ENCODE measurements at regions not wholly inside any gene's neighbourhood (a gene's known extent, or its start where the extent isn't known, plus 50 kb on each side); places are given as distances from the start of the nearest gene placed in this dataset.
"Not testable (repeated sequence)": the region's sequence is repeated elsewhere in the genome, so short reads cannot be mapped to it uniquely, and the experiment has no call there.

DNA sequence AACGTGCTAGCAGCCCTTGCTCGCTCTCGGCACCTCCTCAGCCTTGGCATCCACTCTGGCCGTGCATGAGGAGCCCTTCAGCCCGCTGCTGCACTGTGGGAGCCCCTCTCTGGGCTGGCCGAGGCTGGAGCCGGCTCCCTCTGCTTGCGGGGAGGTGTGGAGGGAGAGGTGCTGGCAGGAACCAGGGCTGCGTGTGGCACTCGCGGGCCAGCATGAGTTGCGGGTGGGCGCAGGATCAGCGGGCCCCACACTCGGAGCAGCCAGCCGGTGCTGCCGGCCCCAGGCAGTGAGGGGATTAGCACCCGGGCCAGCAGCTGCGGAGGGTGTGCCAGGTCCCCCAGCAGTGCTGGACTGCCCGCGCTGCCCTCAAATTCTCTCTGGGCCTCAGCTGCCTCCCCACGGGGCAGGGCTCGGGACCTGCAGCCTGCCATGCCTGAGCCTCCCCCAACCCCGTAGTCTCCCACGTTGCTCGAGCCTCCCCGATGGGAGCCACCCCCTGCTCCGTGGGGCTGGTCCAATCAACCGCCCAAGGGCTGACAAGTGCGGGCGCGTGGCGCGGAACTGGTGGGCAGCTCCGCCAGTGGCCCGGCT, 1743.4 kb upstream of the CELF4 start:
- H3K27ac ChIP-seq (ENCODE audit: low read length); H3K4me1 ChIP-seq (ENCODE audit: control insufficient read depth, insufficient read depth, low read length); DNase-seq (ENCODE audit: low read depth, low spot score); H3K4me3 ChIP-seq (ENCODE audit: low read length); H3K27me3 ChIP-seq (ENCODE audit: control insufficient read depth, insufficient read depth, low read length); H3K36me3 ChIP-seq (ENCODE audit: control insufficient read depth, insufficient read depth, low read length); H3K9me3 ChIP-seq (ENCODE audit: control insufficient read depth, insufficient read depth, low read length): not testable (repeated sequence)
- WGBS (ENCODE audit: insufficient coverage, insufficient read length), result no CpG with 5 or more reads among the region's 36 CpGs

DNA sequence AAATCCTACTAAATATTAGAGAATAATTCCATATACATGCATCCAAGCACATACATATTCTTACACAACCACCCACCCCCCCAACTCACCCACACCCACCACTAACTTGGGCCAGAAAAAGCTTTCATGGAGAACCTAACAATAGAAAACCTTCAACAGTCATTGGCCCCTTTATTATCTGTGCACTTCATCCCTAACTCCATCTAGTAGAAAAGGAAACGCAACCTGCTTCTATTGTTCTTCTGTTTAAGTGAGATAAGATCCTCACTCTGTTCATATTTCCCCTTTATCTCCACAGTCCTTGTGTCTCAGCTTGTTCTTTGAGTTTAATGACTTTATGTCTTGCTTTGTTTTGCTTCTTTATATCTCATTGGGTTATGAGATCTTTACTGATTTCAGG, 1740.2 kb upstream of the CELF4 start:
- DNase-seq (ENCODE audit: low read depth, low spot score), result no peak
- peaks cover 3% of the 10 kb centered on the region for H3K9me3 ChIP-seq (ENCODE audit: control insufficient read depth, insufficient read depth, low read length)
- H3K36me3 ChIP-seq (ENCODE audit: control insufficient read depth, insufficient read depth, low read length), result peaks cover 2% of the 10 kb centered on the region; the same call in 1 of the 2 replicates
- no peak overlapping the region for H3K4me3 ChIP-seq (ENCODE audit: low read length)
- no peaks in the 10 kb centered on the region for H3K4me1 ChIP-seq (ENCODE audit: control insufficient read depth, insufficient read depth, low read length)
- no CpG with 5 or more reads among the region's 1 CpG for WGBS (ENCODE audit: insufficient coverage, insufficient read length)
- no peak overlapping the region for H3K27ac ChIP-seq (ENCODE audit: low read length)
- no peaks in the 10 kb centered on the region for H3K27me3 ChIP-seq (ENCODE audit: control insufficient read depth, insufficient read depth, low read length)

DNA sequence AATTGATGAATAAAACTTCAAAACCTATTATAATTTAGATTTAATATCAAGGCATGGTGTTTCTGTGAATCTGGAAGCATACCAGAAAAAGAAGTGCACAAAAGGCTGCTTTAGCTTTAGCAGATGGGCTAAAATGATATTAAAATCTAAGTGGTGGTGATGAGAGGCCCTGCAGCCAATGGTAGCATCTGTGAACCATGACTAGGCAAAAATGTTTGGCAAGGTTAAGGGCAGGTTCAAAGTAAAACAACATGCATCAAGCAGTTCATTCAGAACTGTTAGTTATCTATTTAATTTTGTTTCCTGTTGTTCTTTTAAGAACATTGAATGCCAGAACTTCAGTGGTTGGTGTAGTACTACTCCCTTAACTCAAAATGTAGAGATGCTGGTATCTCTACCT, 1736.9 kb upstream of the CELF4 start:
- Histone ChIP-seq H3K27ac (ENCODE audit: low read length) (no peak overlapping the region), H3K4me1 (ENCODE audit: control insufficient read depth, insufficient read depth, low read length) (no peaks in the 10 kb centered on the region), H3K4me3 (ENCODE audit: low read length) (no peak overlapping the region), H3K9me3 (ENCODE audit: control insufficient read depth, insufficient read depth, low read length) (no peaks in the 10 kb centered on the region), H3K36me3 (ENCODE audit: control insufficient read depth, insufficient read depth, low read length) (no peaks in the 10 kb centered on the region), H3K27me3 (ENCODE audit: control insufficient read depth, insufficient read depth, low read length) (no peaks in the 10 kb centered on the region)
- DNase-seq (ENCODE audit: low read depth, low spot score), result no peak

DNA sequence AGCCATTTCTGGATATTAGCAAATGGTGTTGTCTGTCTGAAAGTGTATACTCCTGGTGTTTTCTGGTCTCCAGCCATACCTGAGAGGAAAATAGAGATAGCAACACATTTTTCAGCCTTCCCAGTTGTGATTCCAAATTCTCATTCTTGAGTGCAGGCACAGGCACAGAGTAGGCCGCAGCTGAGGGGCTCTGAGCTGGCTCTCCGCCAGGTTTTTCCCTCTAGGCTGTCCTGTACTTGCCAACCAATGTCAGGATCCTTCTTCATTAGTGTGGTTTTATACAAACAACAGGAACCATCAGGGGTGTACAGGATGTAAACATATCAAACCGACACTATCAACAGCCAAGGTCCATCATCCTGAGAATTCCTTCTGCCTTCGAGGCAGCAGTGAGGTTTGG, 1733.6 kb upstream of the CELF4 start:
- Histone ChIP-seq H3K4me1 (ENCODE audit: control insufficient read depth, insufficient read depth, low read length) (no peaks in the 10 kb centered on the region), H3K4me3 (ENCODE audit: low read length) (no peak overlapping the region), H3K27me3 (ENCODE audit: control insufficient read depth, insufficient read depth, low read length) (no peaks in the 10 kb centered on the region), H3K9me3 (ENCODE audit: control insufficient read depth, insufficient read depth, low read length) (no peaks in the 10 kb centered on the region), H3K27ac (ENCODE audit: low read length) (no peak overlapping the region), H3K36me3 (ENCODE audit: control insufficient read depth, insufficient read depth, low read length) (no peaks in the 10 kb centered on the region)
- no peak for DNase-seq (ENCODE audit: low read depth, low spot score)
- no CpG with 5 or more reads among the region's 4 CpGs for WGBS (ENCODE audit: insufficient coverage, insufficient read length)

DNA sequence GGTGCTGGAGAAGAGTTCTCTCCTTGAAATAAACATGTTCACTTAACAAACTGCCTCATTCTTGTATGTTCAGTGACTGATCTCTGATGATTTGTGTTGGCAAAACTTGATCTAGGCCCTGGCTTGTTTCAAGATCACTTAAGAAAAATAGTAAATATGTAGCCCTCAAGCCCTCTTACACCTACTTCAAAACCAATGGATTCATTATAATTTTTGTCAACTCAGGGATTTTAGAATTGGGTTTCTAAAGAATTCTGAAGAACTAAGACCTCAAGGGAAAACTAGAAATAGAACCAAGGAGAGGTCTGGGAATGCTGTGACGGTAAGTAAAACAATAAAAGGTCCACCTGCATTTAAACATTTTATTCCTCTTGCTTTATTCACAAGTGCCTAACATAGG, 1731.6 kb upstream of the CELF4 start:
- no peak overlapping the region for H3K27ac ChIP-seq (ENCODE audit: low read length)
- no peaks in the 10 kb centered on the region for H3K27me3 ChIP-seq (ENCODE audit: control insufficient read depth, insufficient read depth, low read length)
- H3K9me3 ChIP-seq (ENCODE audit: control insufficient read depth, insufficient read depth, low read length), result no peaks in the 10 kb centered on the region
- no CpG with 5 or more reads among the region's 1 CpG for WGBS (ENCODE audit: insufficient coverage, insufficient read length)
- no peak for DNase-seq (ENCODE audit: low read depth, low spot score)
- no peaks in the 10 kb centered on the region for H3K36me3 ChIP-seq (ENCODE audit: control insufficient read depth, insufficient read depth, low read length)
- H3K4me1 ChIP-seq (ENCODE audit: control insufficient read depth, insufficient read depth, low read length), result no peaks in the 10 kb centered on the region
- no peak overlapping the region for H3K4me3 ChIP-seq (ENCODE audit: low read length)

DNA sequence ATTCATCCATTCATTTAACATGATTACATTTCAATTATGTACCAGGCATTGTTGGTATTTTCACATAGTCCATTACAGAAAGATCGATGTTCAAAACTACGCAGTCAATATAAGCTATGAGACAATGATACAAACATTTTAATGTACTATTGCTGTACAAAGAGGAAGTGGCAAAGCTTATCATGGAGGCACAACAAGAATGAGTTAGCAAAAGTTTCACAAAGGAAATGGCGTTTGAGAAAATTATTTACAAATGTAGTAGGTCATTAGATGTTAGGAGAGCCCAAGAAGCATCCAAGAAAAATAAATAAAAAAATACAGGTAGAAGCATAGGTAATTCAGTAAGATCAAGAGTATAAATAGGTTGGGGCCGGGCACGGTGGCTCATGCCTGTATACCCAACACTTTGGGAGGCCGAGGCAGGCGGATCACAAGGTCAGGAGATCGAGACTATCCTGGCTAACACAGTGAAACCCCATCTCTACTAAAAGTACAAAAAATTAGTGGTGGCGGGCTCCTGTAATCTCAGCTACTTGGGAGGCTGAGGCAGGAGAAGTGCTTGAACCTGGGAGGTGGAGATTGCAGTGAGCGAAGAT, 1730.8 kb upstream of the CELF4 start:
- H3K9me3 ChIP-seq (ENCODE audit: control insufficient read depth, insufficient read depth, low read length), result no peaks in the 10 kb centered on the region
- no CpG with 5 or more reads among the region's 10 CpGs for WGBS (ENCODE audit: insufficient coverage, insufficient read length)
- H3K27ac ChIP-seq (ENCODE audit: low read length), result no peak overlapping the region
- H3K4me1 ChIP-seq (ENCODE audit: control insufficient read depth, insufficient read depth, low read length), result no peaks in the 10 kb centered on the region
- H3K4me3 ChIP-seq (ENCODE audit: low read length), result no peak overlapping the region
- H3K27me3 ChIP-seq (ENCODE audit: control insufficient read depth, insufficient read depth, low read length), result no peaks in the 10 kb centered on the region
- H3K36me3 ChIP-seq (ENCODE audit: control insufficient read depth, insufficient read depth, low read length), result no peaks in the 10 kb centered on the region
- DNase-seq (ENCODE audit: low read depth, low spot score), result no peak

DNA sequence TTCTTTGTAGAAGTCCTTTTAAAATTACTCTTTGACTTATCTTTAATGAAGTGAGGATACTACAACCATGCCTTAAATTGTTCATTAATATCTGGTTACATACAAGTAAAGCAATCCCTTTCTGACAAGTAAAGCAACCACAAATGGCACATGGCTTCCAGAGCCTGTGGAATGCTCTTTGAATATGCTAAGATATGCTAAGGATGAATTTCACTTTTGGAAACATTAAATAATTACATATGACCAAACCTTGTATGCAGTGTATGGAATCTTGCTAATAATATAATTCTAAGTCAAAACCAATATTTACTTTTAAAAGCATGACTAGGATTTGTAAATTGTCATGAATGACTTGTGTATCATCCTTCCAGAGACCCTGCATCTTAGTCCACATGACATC, 1711.2 kb upstream of the CELF4 start:
- no peaks in the 10 kb centered on the region for H3K27me3 ChIP-seq (ENCODE audit: control insufficient read depth, insufficient read depth, low read length)
- no peaks in the 10 kb centered on the region for H3K9me3 ChIP-seq (ENCODE audit: control insufficient read depth, insufficient read depth, low read length)
- H3K4me1 ChIP-seq (ENCODE audit: control insufficient read depth, insufficient read depth, low read length), result no peaks in the 10 kb centered on the region
- no peak overlapping the region for H3K27ac ChIP-seq (ENCODE audit: low read length)
- no peak overlapping the region for H3K4me3 ChIP-seq (ENCODE audit: low read length)
- DNase-seq (ENCODE audit: low read depth, low spot score), result no peak
- no peaks in the 10 kb centered on the region for H3K36me3 ChIP-seq (ENCODE audit: control insufficient read depth, insufficient read depth, low read length)

DNA sequence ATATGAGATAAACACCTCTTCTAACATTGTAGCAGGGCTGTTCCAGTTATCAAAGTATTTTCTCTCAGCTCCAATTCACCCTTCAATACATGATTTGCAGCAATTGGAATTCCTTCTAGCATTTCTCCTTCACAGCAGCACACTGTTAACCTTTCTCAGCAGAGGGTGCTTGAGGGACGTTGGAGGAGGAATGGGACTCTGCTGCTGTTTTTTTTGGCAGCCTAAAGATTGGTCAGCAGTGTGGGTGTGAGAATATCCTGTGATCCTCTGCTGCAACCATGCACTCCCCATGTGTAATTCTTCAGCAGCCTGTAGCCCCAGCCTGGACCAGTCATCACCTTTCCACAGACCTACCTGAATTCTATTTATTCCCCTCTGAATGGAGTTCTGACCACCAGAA, 1708.9 kb upstream of the CELF4 start:
- H3K4me3 ChIP-seq (ENCODE audit: low read length), result no peak overlapping the region
- no peaks in the 10 kb centered on the region for H3K4me1 ChIP-seq (ENCODE audit: control insufficient read depth, insufficient read depth, low read length)
- no peaks in the 10 kb centered on the region for H3K9me3 ChIP-seq (ENCODE audit: control insufficient read depth, insufficient read depth, low read length)
- no CpG with 5 or more reads among the region's 1 CpG for WGBS (ENCODE audit: insufficient coverage, insufficient read length)
- DNase-seq (ENCODE audit: low read depth, low spot score), result no peak
- no peaks in the 10 kb centered on the region for H3K36me3 ChIP-seq (ENCODE audit: control insufficient read depth, insufficient read depth, low read length)
- H3K27ac ChIP-seq (ENCODE audit: low read length), result no peak overlapping the region
- no peaks in the 10 kb centered on the region for H3K27me3 ChIP-seq (ENCODE audit: control insufficient read depth, insufficient read depth, low read length)

DNA sequence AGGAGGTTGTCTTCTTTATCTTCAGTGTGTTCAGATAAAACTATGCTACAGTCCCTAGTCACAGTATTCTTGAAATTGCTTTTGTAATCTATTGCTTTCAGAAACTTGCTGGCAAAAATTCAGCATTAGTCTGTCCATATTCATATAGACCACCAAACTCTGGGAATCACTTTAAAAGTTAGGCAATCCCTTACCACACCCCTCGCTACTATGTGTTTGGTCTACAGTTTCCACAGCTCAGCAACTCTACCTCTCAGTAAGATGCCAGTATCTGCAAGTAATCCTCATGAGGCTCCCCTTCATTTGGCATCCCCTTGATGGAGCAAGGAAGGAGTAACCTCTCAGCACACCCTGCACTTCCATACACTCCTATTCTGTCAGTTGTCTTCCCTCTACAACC, 1706.6 kb upstream of the CELF4 start:
- Histone ChIP-seq H3K4me3 (ENCODE audit: low read length) (no peak overlapping the region), H3K27ac (ENCODE audit: low read length) (no peak overlapping the region), H3K36me3 (ENCODE audit: control insufficient read depth, insufficient read depth, low read length) (no peaks in the 10 kb centered on the region), H3K9me3 (ENCODE audit: control insufficient read depth, insufficient read depth, low read length) (no peaks in the 10 kb centered on the region), H3K4me1 (ENCODE audit: control insufficient read depth, insufficient read depth, low read length) (no peaks in the 10 kb centered on the region), H3K27me3 (ENCODE audit: control insufficient read depth, insufficient read depth, low read length) (no peaks in the 10 kb centered on the region)
- DNase-seq (ENCODE audit: low read depth, low spot score), result no peak
- WGBS (ENCODE audit: insufficient coverage, insufficient read length), result no CpG with 5 or more reads among the region's 1 CpG

DNA sequence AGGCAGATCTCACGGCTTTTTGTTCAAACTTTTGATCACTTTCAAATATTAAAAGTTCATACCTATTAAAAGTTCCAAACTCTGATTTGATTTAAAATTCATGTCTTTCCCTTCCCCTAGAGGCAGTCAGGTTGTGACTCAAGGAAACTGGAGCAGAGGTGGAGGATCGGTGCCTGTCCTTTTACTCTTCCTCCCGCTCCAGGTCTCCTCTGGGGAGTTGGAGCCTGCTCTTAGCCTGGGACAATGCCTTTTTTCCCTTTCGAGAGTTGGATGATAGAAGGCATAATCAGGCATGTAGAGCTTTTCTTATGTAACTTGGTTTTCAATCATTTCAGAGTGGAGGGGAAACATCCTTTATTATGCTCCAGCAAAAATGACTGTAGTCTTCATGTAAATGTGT, 1706.1 kb upstream of the CELF4 start:
- Histone ChIP-seq H3K4me1 (ENCODE audit: control insufficient read depth, insufficient read depth, low read length) (no peaks in the 10 kb centered on the region), H3K36me3 (ENCODE audit: control insufficient read depth, insufficient read depth, low read length) (no peaks in the 10 kb centered on the region), H3K27ac (ENCODE audit: low read length) (no peak overlapping the region), H3K27me3 (ENCODE audit: control insufficient read depth, insufficient read depth, low read length) (no peaks in the 10 kb centered on the region), H3K9me3 (ENCODE audit: control insufficient read depth, insufficient read depth, low read length) (no peaks in the 10 kb centered on the region), H3K4me3 (ENCODE audit: low read length) (no peak overlapping the region)
- DNase-seq (ENCODE audit: low read depth, low spot score), result no peak
- WGBS (ENCODE audit: insufficient coverage, insufficient read length), result no CpG with 5 or more reads among the region's 4 CpGs

DNA sequence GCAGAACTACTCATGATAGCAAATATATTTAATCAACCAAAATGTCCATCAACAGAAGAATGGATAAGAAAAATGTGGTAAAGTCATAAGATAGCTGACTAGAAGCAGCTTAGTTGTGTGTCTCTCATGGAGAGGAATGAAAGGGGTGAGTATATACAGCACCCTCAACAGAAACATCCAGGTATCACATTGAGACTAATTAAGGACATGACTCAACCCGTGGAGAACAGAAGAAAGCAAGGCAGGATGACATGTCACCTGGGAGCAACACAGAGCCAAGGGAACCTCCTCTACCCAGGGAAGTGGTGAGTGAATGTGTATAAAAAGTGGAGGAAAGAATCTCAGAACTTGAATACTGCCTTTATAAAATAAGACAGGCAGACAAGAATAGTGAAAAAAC, 1695.0 kb upstream of the CELF4 start:
- Histone ChIP-seq H3K4me1 (ENCODE audit: control insufficient read depth, insufficient read depth, low read length) (no peaks in the 10 kb centered on the region), H3K27me3 (ENCODE audit: control insufficient read depth, insufficient read depth, low read length) (no peaks in the 10 kb centered on the region), H3K9me3 (ENCODE audit: control insufficient read depth, insufficient read depth, low read length) (no peaks in the 10 kb centered on the region), H3K4me3 (ENCODE audit: low read length) (no peak overlapping the region), H3K27ac (ENCODE audit: low read length) (no peak overlapping the region), H3K36me3 (ENCODE audit: control insufficient read depth, insufficient read depth, low read length) (no peaks in the 10 kb centered on the region)
- no peak for DNase-seq (ENCODE audit: low read depth, low spot score)
- WGBS (ENCODE audit: insufficient coverage, insufficient read length), result no CpG with 5 or more reads among the region's 1 CpG
